Stimulated activated CD4-positive, alpha-beta T cell treated with anti-CD3 and anti-CD28 coated beads, Interleukin-2, amount 100 ng/mL, for 4 hours (primary cell): ENCODE measurements at regions not wholly inside any gene's neighbourhood (a gene's known extent, or its start where the extent isn't known, plus 50 kb on each side); places are given as distances from the start of the nearest gene placed in this dataset.
A peak's percentile ranks its signal among the peaks of the same experiment; 100 is the strongest.
"Not testable (repeated sequence)": the region's sequence is repeated elsewhere in the genome, so short reads cannot be mapped to it uniquely, and the experiment has no call there.

Experiments
- DNase-seq: peaks from one replicate; pipeline ENCODE4 v3.0.0-alpha.2; 2020; ENCODE audit warnings: low read depth

DNA sequence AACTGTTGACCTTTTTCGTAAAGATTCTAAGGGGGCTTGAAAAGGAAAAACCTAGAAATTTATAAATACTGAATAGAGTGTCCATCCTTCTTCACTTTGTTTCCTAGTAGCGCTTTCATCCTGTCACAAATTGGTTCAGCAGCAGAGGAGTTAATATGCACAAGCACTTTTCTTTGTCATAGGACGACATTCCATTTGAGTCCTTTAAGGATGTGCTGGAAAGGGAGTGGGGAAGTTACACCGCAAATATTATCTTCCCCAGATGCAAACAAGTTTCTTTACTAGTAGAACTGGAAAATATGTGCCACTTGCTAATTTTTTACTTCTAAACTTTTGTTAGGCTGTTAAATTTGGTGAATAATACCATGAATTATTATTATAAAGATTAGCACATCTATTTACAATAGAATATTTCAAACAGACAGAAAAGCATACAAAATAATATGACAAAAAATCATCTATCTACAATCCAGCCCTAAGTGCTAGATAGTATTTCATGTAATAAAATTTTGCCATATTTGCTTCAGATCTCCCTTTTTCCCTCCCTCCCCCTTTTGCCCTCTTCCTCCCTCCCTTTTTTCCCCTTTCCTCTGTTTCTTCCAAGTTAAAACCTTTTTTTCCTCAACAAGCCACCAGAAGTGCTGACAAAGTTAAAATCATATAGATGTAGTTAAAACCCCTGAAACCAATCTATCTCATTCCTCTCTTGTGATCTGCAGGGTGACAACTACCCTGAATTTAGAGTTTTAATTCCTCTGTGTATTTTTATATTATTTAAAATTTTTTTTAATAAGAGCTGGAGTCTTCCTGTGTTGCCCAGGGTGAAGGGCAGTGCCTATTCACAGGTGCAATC, 50.5 kb upstream of the MAP4K3 start:
- DNase-seq: no peak

DNA sequence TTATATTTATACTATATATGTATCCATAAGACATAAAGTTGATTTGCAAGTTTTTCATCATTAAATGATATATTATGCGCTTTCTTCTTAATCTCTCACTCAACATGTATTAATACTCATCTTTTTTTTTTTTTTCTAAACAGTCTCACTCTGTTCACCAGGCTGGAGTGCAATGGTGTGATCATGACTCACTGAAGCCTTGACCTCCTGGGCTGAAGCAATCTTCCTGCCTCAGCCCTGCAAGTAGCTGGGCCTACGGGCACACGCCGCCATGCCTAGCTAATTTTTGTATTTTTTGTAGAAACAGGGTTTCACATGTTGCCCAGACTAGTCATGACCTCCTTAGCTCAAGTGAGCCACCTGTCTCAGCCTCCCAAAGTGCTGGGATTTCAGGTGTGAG, 51.4 kb upstream of the MAP4K3 start:
- no peak for DNase-seq

DNA sequence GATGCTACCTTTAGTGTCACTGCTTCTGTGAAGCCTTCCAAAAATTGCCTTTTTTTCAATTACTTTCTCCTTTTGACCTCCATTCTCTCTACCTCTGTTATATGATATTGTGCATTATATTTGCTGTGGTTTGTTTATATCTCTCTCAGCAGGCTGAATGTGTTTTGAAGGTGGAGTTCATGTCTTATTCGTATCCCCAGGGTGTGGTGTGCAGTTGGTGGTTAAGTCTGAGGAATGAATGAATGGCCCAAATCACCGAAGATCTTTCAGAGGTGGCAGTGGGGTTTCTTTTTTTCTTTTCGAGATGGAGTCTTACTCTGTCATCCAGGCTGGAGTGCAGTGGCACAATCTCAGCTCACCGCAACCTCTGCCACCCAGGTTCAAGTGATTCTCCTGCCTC, 53.5 kb upstream of the MAP4K3 start:
- DNase-seq: no peak

DNA sequence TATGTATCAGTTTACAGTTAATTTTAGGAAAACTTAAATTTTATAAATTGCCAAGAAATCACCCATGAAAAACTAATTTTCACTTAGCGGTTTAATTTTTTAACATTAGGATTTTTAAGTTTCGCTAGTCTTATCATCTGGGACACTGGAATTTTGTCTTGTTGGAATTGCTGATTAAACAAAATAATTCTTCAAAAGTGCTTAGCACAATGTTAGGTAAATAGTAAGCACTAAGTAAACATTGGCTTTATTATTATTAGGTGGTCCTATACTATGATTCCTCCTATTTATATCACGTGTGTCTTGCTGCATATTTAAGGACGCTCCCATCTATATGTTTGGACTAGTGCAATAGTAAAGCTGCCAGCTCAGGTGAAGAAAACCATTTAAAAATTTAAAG, 54.6 kb upstream of the MAP4K3 start:
- DNase-seq: no peak

DNA sequence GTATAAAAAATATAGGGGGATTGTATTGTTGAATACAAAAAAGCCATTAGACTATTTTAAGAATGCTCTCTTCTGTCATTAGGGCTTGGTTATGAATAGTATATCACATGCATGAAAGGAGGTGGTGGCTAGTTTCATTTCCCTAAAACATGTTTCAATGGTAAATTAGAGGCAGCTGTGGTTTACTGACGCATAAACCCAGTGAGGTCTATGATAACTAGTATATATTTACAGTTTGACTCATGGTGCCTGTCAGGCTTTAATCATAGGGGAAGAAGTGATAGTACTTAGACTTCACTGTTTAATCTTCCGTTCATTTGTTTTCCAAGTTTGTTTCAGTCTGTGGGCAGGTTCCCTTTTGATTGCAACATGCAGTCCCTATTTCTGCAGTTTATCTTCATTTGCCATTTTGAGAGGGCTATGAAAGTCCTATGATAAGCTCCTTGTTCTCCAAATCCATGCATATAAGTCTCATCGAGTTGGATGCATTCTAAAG, 55.1 kb upstream of the MAP4K3 start:
- DNase-seq: peak; percentile 2

DNA sequence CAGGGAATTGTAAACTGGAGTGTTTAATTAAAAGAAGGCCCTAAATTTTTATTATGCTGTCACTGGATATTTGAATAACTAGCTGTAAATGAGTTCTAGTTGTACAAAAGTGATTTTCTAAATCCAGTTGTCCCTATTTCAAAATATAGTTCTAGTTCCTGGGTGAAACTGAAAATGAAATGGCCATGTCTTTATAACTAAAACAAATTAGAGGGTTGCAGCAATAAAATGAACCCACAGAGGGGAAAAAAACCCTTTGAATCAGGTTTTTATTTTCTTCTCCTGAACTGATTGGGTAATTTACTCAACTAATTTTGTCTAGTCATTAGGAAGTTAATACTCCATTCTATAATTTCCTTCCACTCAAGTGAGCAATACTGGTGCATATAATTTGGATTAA, 55.6 kb upstream of the MAP4K3 start:
- DNase-seq: no peak

DNA sequence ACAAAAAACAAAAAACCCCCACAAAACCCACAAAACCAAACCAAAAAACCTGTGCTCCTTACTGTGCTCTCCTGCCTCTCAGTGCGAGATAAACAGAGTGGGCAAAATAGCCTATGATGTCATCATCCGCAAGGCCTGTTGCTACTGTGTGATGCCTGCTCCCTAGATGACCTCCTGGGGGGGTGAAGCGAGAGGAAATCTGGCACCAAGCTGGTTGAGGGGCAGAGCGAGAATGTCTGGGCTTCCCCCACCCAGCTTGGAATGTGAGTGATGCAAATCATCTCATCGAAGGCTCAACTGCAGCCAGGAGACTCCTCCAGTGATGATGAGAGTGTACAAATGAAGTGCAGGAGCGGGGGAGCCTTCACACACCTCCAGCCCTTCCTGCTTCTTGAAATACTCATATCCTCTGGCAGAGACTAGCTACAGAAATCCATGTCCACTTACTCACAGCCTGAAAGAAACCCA, 57.7 kb upstream of the MAP4K3 start:
- no peak for DNase-seq

DNA sequence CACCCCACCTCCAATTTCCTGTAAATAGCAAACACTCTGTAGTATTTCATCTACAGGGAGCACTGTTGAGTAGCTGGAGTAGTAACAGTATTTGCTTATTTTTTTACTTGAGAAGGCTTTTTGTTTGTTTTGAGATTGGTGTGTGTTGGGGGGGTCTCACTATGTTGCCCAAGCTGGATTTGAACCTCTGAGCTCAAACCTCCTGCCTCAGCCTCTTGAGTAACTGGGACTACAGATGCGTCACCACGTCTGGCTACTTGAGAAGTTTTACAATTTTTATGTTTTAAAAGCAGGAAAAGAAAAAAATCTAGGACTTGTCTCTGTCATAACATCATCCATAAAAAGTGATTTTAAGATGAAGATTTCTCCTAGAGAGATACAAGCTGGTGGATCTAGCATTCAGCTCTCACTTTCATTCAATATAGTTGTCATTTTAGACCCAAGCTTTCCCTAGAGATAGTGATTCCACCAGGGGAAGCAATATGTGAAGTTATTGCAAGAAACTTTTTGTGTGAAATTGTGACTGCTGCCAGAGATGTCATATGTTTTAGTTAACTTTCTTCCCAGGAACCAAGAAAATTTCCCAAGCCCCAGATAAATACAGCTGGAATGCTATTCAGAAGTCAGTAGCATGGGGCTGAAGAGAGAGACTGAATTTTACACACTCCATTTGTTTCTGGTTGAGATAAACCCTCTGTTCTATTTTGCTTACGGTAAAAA, 60.2 kb upstream of the MAP4K3 start:
- no peak for DNase-seq

DNA sequence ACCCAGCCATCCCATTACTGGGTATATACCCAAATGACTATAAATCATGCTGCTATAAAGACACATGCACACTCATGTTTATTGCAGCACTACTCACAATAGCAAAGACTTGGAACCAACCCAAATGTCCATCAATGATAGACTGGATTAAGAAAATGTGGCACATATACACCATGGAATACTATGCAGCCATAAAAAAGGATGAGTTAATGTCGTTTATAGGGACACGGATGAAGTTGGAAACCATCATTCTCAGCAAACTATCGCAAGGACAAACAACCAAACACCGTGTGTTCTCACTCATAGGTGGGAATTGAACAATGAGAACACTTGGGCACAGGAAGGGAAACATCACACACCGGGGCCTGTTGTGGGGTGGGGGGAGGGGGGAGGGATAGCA, 61.1 kb upstream of the MAP4K3 start:
- DNase-seq: not testable (repeated sequence)

DNA sequence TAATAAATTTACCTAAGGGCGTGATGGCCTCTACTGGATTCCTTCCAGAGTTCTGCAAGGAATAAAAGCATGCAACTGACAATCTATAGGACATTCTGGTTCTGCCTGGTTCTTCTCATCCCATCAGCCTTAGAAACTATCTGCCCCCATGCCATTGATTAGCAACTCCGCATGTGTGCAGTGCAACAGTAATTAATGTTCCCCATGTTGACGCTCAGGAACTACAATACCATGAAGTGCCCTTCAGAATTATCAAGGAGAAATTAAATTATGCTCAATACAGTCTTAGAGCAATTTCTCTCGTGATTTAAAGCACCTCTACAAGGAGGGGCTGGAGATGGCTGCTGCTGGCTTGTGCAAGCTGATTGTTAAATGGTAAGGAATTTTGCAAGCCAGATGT, 61.7 kb upstream of the MAP4K3 start:
- DNase-seq: no peak

DNA sequence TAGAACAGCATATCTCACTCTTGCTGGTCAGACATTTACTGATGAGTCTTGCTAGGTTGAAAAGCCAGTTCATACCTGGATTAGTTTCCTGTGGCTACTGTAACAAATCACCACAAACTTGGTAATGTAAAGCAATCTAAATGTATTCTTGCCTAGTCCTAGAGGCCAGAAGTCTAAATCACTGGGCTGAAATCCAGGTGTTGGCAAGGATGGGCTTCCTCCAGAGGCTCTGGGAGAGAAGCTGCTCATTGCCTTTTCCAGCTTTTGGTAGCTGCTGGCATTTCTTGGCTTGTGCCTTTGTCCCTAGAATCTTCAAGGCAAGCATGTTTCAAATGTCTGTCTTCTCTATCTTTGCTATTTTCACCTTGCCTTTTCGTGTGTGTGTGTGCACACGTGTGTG, 62.3 kb upstream of the MAP4K3 start:
- no peak for DNase-seq

DNA sequence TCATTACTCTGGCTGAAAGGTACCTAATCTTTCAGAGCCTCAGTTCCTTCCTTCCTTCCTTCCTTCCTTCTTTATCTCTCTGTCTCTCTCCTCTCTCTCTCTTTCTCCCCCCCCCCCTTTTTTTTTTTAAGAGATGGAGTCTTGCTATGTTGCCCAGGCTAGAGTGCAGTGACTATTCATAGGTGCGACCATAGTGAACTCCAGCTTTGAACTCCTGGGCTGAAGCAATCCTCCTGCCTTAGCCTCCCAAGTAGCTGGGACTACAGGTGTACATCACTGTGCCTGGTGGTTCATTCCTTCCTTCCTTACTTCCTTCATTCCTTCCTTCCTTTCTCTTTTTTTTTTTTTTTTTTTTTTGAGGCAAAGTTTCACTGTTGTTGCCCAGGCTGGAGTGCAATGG, 64.3 kb upstream of the MAP4K3 start:
- no peak for DNase-seq

DNA sequence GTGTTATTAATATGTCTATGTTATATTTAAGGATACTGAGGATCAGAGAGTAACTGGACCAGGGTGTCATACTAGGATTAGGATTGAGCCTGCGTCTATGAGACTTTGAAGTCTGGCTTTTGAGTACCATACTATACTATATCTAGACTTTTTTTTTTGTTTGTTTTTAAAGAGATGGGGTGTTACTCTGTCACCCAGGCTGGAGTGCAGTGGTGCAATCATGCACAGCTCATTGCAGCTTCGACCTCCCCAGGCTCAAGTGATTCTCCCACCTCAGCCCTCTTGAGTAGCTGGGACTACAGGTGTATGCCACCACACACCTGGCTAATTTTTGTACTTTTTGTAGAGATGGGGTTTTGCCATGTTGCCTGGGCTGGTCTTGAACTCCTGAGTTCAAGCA, 66.2 kb upstream of the MAP4K3 start:
- DNase-seq: no peak

DNA sequence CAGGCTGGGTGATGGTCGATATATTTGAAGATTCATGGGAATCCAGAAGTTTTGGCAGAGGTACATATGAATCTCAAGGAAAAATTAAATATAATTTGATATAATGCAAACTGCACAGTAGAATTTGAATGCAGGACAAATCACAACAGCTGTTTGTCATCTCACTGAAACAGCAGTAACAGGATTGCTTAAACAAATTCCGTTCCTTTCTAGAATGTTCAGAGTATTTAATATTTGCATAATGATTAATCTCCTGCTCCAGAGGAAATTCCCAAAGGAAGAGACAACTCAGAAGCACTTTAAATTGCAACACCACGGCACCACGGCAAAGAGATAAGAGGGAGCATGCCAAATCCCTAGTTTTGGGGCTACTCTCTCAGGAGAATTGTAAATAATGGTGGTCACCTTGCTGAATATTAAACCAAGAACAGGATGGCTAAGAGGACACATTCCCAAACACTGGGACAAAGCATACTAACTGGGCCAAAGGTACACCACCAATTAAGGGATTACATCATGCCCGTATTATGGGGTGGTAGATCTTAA, 67.8 kb upstream of the MAP4K3 start:
- no peak for DNase-seq

DNA sequence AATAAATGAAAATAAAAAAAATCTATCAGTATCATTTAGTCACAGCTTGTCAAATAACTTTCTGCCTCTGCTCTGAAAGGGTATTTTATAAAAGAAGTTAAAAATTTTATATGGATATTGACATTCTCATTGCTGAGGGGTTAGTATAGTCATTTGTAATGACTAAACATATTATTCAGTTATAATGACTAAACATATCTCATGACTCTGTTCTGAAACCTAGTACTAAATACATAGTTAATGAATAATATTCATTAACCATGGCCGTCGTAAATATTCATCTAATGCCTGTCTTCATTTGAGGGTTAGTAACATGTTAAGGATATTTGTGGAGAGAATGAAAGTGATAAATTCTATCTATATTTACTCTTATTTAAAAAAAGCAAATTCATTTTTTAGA, 69.1 kb upstream of the MAP4K3 start:
- no peak for DNase-seq

DNA sequence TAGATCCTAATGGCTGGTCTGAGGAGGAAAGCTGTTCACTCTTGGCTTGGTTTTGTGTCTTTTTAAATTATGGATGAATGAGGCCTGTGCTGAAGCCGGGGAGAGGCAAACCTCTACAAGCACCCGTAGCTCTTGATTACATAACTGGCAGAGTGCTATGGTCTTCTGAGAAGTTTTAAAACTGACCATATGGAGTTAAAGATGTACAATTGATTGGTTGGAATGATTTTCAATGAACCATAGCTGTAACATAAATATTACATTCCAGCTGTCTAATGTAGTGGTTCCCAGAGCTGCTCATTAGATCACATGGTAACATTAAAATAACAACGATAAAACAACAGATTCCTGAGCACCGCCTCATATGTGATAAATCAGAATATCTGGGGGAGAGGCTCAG, 71.1 kb upstream of the MAP4K3 start:
- DNase-seq: no peak

DNA sequence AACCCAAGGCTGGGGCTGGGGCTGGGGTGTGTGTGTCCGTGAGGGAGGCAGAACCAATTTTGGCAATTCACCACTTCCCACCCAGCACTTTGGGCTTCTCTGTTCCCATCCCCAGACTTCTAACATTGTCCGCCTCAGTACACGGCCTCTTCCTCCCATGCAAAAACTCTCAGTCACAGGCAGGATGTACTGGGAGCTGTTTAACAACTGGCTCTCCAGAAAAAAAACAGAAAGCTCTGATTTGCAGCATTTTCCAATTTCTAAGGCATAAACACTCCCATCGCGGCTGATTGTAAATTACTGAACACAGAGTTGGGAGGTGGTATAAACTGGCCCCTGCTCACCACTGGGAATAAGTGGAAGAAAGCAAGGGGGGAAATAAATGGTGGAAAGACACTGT, 73.1 kb upstream of the MAP4K3 start:
- no peak for DNase-seq

DNA sequence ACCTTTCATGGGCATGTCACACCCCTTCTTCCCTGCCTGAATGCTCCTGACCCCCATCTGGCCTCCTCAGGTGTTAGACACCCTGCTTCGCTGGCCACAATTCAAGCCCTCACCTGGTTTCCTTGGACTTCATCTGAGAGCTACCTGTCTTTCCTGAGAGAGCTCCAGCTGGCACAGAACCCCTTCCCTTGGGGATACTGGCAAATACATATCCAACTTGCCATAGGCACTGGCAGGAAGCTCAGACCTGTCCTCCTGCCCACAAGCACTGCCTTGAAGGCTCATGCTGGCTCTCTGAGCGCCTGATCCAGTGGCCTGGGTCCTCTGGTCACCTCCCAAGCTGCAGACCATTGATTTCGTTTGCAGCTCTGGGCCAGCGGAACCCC, 74.1 kb upstream of the MAP4K3 start:
- no peak for DNase-seq

DNA sequence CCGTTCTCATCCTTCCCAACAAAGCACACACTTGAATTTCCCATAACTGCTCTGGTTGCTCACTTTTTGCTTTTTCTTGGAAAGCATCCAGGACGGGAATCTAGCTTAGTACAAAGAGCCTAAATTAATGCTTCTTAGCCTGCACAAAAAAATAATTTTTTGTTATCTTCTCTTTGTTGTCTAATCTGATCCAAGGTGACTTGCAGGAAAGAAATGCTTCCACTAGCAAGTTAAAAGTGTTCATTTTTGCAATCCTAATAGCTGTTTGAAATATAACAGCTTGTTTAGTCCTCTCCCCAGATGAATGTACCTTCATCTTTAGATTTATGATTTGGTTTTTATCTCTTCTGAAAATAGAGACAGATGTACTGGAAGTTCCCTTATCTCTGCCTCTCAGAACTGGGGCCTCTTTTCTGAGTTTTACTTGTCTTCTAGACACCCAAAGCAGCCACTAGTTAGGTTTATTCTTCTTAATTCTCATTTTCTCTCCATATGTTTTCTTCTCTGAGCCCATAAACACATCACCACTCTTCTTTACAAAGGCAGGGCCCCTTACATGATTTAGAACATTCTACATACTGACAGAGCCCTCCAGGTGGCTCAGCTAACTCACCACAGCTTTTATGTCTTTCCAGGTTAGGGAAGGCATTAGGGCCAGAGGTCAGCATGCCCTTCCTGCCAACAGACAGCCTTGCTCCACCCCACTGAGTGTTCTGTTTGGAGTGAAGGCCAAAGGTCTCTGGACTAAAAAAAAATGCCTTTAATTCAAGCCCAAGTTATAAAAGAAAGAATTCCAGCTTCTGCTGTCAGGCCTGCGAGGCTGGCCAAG, 74.7 kb upstream of the MAP4K3 start:
- no peak for DNase-seq

DNA sequence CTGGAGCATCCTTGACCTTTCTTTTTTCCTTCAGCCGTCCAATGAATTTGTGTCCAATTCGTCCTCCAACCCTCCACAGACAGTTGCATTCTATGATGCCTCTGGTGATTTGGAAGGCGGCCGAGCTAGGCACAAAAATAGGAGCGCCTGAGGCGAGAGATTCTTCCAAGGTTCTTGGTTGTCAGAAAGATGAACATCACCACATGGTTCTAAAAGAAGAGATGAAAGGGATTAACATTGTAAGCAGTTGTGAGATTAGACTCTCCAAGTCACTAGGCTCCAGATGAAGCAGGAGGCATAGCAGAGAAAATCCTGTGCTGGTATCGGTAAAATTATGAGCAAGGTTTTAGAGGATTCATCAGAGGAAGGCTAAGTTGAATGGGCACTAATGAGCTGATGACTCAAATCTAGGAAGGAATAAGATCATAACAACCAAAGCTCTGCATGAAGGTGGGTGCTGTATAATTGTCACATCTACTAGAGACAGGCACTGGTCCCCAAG, 75.4 kb upstream of the MAP4K3 start:
- DNase-seq: no peak

DNA sequence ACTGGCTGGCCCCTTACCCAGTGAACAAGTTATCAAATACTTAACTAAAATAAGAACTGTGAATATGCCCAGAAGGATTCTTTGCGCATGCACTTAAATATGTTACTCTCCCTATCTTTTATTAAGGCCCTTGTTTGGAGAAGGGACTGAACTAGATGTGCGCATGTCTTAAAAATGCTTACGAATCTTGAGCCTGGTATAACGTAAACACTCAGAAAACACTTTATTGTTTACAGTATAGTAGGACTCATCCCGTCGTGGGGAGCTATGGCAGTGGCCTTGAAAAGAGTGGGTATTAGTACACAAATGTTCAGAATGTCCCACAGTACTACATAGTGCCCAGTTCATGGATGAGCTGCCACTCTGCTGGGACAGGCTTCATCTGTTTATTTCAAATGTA, 75.9 kb upstream of the MAP4K3 start:
- no peak for DNase-seq

DNA sequence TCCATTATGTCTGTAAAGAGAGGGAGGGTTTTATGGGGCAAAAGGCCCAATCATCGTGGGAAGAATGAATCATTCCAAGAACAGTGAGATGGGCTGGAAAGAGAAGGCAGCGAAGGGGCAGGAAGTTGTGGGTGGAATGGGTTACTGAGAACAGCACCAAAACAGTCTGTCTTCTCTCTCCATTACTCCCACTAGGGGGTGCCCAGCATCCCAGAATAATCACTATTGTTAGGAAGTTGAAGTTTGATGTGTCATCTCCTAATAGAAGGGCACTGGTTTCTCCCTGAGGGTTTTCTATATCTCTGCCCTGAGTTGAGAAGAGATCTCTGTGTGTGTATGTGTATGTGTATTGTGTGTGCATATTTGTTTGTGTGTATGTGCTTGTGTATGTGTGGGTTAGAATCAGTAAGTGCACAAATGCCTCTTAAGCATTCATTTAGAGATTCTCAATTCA, 76.6 kb upstream of the MAP4K3 start:
- DNase-seq: peak; percentile 59
